Gastrocnemius medialis (tissue), 4 donors: ENCODE measurements at regions not wholly inside any gene's neighbourhood (a gene's known extent, or its start where the extent isn't known, plus 50 kb on each side); places are given as distances from the start of the nearest gene placed in this dataset.

ENCODE experiments used
- POLR2A ChIP-seq, 2 donors: fragments of 450-650 bp; IDR thresholded peaks; one replicate each; pipeline ENCODE4 v1.6.1; 2017; ENCODE audit warnings: antibody characterized with exemption in 2 of 2, mild to moderate bottlenecking in 2 of 2, moderate library complexity in 2 of 2
- TF ChIP-seq, protein P1 (sequence below), 5 experiments: fragments of 450-650 bp in 3 of 5; fragments of 200-600 bp in 2 of 5; sonication (generic) in 2 of 5; IDR thresholded peaks in 4 of 5; conservative IDR thresholded peaks in 1 of 5; 1 replicate in 4 of 5; 2 replicates in 1 of 5; pipeline ENCODE4 v1.5.1; 2016 to 2019; ENCODE audit warnings: antibody characterized with exemption in 5 of 5, mild to moderate bottlenecking in 3 of 5, moderate library complexity in 3 of 5

DNA sequence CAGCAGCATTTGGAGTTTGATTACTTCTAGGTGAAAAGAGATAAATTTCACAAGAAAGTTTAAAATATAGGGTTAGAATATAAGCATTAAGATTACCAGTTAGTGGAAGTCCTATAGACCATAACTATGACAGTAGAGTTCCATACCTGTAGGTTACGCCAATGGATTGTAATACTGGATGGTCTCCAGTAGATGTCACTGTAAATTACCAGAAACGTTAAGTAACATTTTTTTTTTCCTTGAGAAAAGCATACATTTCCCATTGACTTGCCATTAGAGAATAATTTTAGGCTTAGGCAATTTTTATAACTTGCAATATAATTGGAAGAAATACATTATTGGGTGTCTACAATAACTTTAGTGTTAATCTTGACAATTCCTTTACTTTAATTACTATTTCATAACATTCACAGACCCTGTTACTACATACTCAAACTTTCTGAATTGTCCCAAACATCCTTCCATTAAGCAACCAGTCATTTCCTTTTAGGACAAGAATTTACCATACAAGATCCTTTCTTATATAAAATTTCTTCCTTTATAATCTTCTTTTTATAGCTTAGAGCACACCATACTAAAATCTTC is 304.1 kb upstream of the TECRL start:
- TF ChIP-seq, protein P1, sequence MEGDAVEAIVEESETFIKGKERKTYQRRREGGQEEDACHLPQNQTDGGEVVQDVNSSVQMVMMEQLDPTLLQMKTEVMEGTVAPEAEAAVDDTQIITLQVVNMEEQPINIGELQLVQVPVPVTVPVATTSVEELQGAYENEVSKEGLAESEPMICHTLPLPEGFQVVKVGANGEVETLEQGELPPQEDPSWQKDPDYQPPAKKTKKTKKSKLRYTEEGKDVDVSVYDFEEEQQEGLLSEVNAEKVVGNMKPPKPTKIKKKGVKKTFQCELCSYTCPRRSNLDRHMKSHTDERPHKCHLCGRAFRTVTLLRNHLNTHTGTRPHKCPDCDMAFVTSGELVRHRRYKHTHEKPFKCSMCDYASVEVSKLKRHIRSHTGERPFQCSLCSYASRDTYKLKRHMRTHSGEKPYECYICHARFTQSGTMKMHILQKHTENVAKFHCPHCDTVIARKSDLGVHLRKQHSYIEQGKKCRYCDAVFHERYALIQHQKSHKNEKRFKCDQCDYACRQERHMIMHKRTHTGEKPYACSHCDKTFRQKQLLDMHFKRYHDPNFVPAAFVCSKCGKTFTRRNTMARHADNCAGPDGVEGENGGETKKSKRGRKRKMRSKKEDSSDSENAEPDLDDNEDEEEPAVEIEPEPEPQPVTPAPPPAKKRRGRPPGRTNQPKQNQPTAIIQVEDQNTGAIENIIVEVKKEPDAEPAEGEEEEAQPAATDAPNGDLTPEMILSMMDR (IDR thresholded peaks at IDR 0.05 in 4 of 5, conservative IDR thresholded peaks at IDR 0.05 in 1 of 5), result no peak
- no peak for TF ChIP-seq POLR2A (IDR thresholded peaks at IDR 0.05)
